ENCODE measurements at regions not wholly inside any gene's neighbourhood (a gene's known extent, or its start where the extent isn't known, plus 50 kb on each side); places are given as distances from the start of the nearest gene placed in this dataset.

GRCh38 chr6:18684343-18684742, 297.2 kb downstream of the RNF144B start:
- CTCF ChIA-PET, result no interaction called here
- Histone ChIP-seq H3K4me2 (ENCODE audit: insufficient read depth, low read length) (no peak overlapping the region), H3K4me1 (ENCODE audit: control insufficient read depth, extremely low read depth, insufficient read depth, low read length) (no peaks in the 10 kb centered on the region), H3K9me3 (replicated peaks; ENCODE audit: control insufficient read depth, insufficient read depth, low read length) (no peaks in the 10 kb centered on the region), H3K9ac (replicated peaks; ENCODE audit: extremely low read depth, insufficient read depth, low read length) (no peak overlapping the region), H4K20me1 (replicated peaks; ENCODE audit: control insufficient read depth, extremely low read depth, insufficient read depth, low read length) (no peaks in the 10 kb centered on the region), H3K4me3 (replicated peaks in 1 of 3; ENCODE audit: insufficient read depth in 1 of 3, low read depth in 1 of 3, low read length in 3 of 3) (no peak overlapping the region), H3K27me3 (ENCODE audit: control insufficient read depth in 2 of 2, insufficient read depth in 2 of 2, low read length in 2 of 2) (no peaks in the 10 kb centered on the region), H3K36me3 (ENCODE audit: control insufficient read depth in 2 of 2, extremely low read depth in 1 of 2, insufficient read depth in 2 of 2, low read length in 2 of 2) (no peaks in the 10 kb centered on the region), H2AFZ (ENCODE audit: low read depth, low read length) (no peak overlapping the region), H3K79me2 (ENCODE audit: control insufficient read depth, insufficient read depth, low read length) (no peaks in the 10 kb centered on the region), H3K9me1 (replicated peaks; ENCODE audit: control insufficient read depth, extremely low read depth, insufficient read depth, low read length) (no peaks in the 10 kb centered on the region), H3K27ac (ENCODE audit: insufficient read depth, low read depth, low read length) (no peak overlapping the region)
- intact Hi-C loops (cut with micrococcal nuclease) (no loop called here), dilution Hi-C loops (cut with MboI; ENCODE audit: extremely low pct_ligation_motif_present, low sequenced_read_pairs) (no loop called here)
- no peak for DNase-seq (ENCODE audit: low read depth, low spot score)
- TF ChIP-seq FOS (IDR thresholded peaks at IDR 0.05; ENCODE audit: borderline replicate concordance, insufficient read depth, low read length), result no peak
- no peak for TF ChIP-seq GATA2 (IDR thresholded peaks at IDR 0.05; ENCODE audit: insufficient read depth, insufficient read length, low read depth, low read length)
- TF ChIP-seq MYC (IDR thresholded peaks at IDR 0.05; ENCODE audit: low read depth, low read length), result no peak
- no peak for TF ChIP-seq POLR2A (IDR thresholded peaks at IDR 0.05; ENCODE audit: low read depth, low read length)
- no peak for TF ChIP-seq MAX (IDR thresholded peaks at IDR 0.05; ENCODE audit: insufficient read depth, insufficient read length)
- BruUV-seq (replicated peaks), result no TSS peak
- no peak for FAIRE-seq
- POLR2A ChIA-PET, result no interaction called here

GRCh38 chr6:18692929-18693685, 306.0 kb downstream of the RNF144B start:
- ChIA-PET CTCF (no interaction called here), POLR2A (no interaction called here)
- no peak overlapping the region for H2AFZ ChIP-seq (ENCODE audit: low read depth, low read length)
- no peaks in the 10 kb centered on the region for H3K27me3 ChIP-seq (ENCODE audit: control insufficient read depth in 2 of 2, insufficient read depth in 2 of 2, low read length in 2 of 2)
- no peaks in the 10 kb centered on the region for H3K79me2 ChIP-seq (ENCODE audit: control insufficient read depth, insufficient read depth, low read length)
- no peaks in the 10 kb centered on the region for H3K36me3 ChIP-seq (ENCODE audit: control insufficient read depth in 2 of 2, extremely low read depth in 1 of 2, insufficient read depth in 2 of 2, low read length in 2 of 2)
- DNase-seq (ENCODE audit: low read depth, low spot score), result no peak
- no TSS peak for BruUV-seq (replicated peaks)
- H4K20me1 ChIP-seq (replicated peaks; ENCODE audit: control insufficient read depth, extremely low read depth, insufficient read depth, low read length), result no peaks in the 10 kb centered on the region
- dilution Hi-C loops (cut with MboI; ENCODE audit: extremely low pct_ligation_motif_present, low sequenced_read_pairs), result no loop called here
- no peak overlapping the region for H3K4me2 ChIP-seq (ENCODE audit: insufficient read depth, low read length)
- H3K4me1 ChIP-seq (ENCODE audit: control insufficient read depth, extremely low read depth, insufficient read depth, low read length), result no peaks in the 10 kb centered on the region
- no peak for FAIRE-seq
- H3K9ac ChIP-seq (replicated peaks; ENCODE audit: extremely low read depth, insufficient read depth, low read length), result no peak overlapping the region
- no peak overlapping the region for H3K4me3 ChIP-seq (replicated peaks in 1 of 3; ENCODE audit: insufficient read depth in 1 of 3, low read depth in 1 of 3, low read length in 3 of 3)
- no peaks in the 10 kb centered on the region for H3K9me1 ChIP-seq (replicated peaks; ENCODE audit: control insufficient read depth, extremely low read depth, insufficient read depth, low read length)
- H3K27ac ChIP-seq (ENCODE audit: insufficient read depth, low read depth, low read length), result no peak overlapping the region
- H3K9me3 ChIP-seq (replicated peaks; ENCODE audit: control insufficient read depth, insufficient read depth, low read length), result no peaks in the 10 kb centered on the region
- intact Hi-C loops (cut with micrococcal nuclease), result no loop called here
- TF ChIP-seq GATA2 (IDR thresholded peaks at IDR 0.05; ENCODE audit: insufficient read depth, insufficient read length, low read depth, low read length), result no peak
- TF ChIP-seq FOS (IDR thresholded peaks at IDR 0.05; ENCODE audit: borderline replicate concordance, insufficient read depth, low read length), result no peak
- no peak for TF ChIP-seq POLR2AphosphoS5 (IDR thresholded peaks at IDR 0.05; ENCODE audit: insufficient read depth, low read depth, low read length)
- no peak for TF ChIP-seq MAX (IDR thresholded peaks at IDR 0.05; ENCODE audit: insufficient read depth, insufficient read length)
- no peak for TF ChIP-seq MYC (IDR thresholded peaks at IDR 0.05; ENCODE audit: low read depth, low read length)
- TF ChIP-seq CTCF (IDR thresholded peaks at IDR 0.05; ENCODE audit: extremely low read depth in 1 of 2, insufficient read depth in 1 of 2, low read depth in 1 of 2, low read length in 2 of 2), result no peak
- TF ChIP-seq JUN (IDR thresholded peaks at IDR 0.05; ENCODE audit: borderline replicate concordance, insufficient read depth, insufficient read length, low read depth), result no peak
- TF ChIP-seq POLR2A (IDR thresholded peaks at IDR 0.05; ENCODE audit: low read depth, low read length), result no peak
- no peak for TF ChIP-seq EZH2 (IDR thresholded peaks at IDR 0.05; ENCODE audit: borderline replicate concordance, low read depth, low read length, severe bottlenecking)

Data from endothelial cell of umbilical vein (primary cell).